ENCODE measurements at regions not wholly inside any gene's neighbourhood (a gene's known extent, or its start where the extent isn't known, plus 50 kb on each side); places are given as distances from the start of the nearest gene placed in this dataset.

- no peak overlapping the region for H2AK5ac ChIP-seq (ENCODE audit: low read length, severe bottlenecking)
- H3K27ac ChIP-seq (ENCODE audit: low read length, poor library complexity, severe bottlenecking), result no peak overlapping the region
- no peaks in the 10 kb centered on the region for H3K79me1 ChIP-seq (replicated peaks; ENCODE audit: low read length, poor library complexity, severe bottlenecking)
- H3K27me3 ChIP-seq (ENCODE audit: control insufficient read depth in 1 of 2, insufficient read depth in 1 of 2, low read length in 2 of 2), result no peaks in the 10 kb centered on the region
- H3K4me3 ChIP-seq (ENCODE audit: insufficient read depth in 1 of 2, low read depth in 1 of 2, low read length in 2 of 2), result no peak overlapping the region
- H2BK12ac ChIP-seq (ENCODE audit: low read length in 2 of 2), result no peak overlapping the region
- H2BK5ac ChIP-seq (ENCODE audit: low read depth, low read length, poor library complexity, severe bottlenecking), result no peak overlapping the region
- no peaks in the 10 kb centered on the region for H3K36me3 ChIP-seq (ENCODE audit: control insufficient read depth in 1 of 2, insufficient read depth in 2 of 2, low read depth in 1 of 2, low read length in 2 of 2)
- no peak overlapping the region for H3K23ac ChIP-seq (ENCODE audit: low read length in 2 of 2)
- no peak overlapping the region for H3K18ac ChIP-seq (ENCODE audit: low read depth in 1 of 2, low read length in 2 of 2)
- no peak overlapping the region for H4K91ac ChIP-seq (ENCODE audit: low read length)
- H2BK15ac ChIP-seq (ENCODE audit: low read depth, poor library complexity, severe bottlenecking), result no peak overlapping the region
- H3K4me2 ChIP-seq (ENCODE audit: low read length, poor library complexity, severe bottlenecking), result no peak overlapping the region
- no peak for DNase-seq
- no peak overlapping the region for H2AFZ ChIP-seq (ENCODE audit: low read depth, low read length)
- H3K14ac ChIP-seq (ENCODE audit: low read length in 2 of 2), result no peak overlapping the region
- no peaks in the 10 kb centered on the region for H3K4me1 ChIP-seq (ENCODE audit: control insufficient read depth, insufficient read depth, low read depth, low read length)
- H3K4ac ChIP-seq (ENCODE audit: low read depth in 1 of 2, low read length in 2 of 2), result no peak overlapping the region
- H2BK120ac ChIP-seq (ENCODE audit: low read depth, low read length), result no peak overlapping the region
- 72% methylated on average over 5 of the region's 7 CpGs for WGBS
- H4K8ac ChIP-seq (ENCODE audit: low read length), result no peak overlapping the region
- no peak overlapping the region for H3K9ac ChIP-seq (ENCODE audit: low read length)
- H3K9me3 ChIP-seq (ENCODE audit: control insufficient read depth, low read length), result no peaks in the 10 kb centered on the region
Measured at GRCh38 chr15:92541291-92542200, 114.0 kb downstream of the FAM174B start.

- Histone ChIP-seq H3K27me3 (ENCODE audit: control insufficient read depth in 1 of 2, insufficient read depth in 1 of 2, low read length in 2 of 2) (peaks cover 0 to under 1% of the 10 kb centered on the region in 2 experiments), H4K8ac (ENCODE audit: low read length) (no peak overlapping the region)
Measured at GRCh38 chr15:92538115-92538514, 117.5 kb downstream of the FAM174B start.

DNA sequence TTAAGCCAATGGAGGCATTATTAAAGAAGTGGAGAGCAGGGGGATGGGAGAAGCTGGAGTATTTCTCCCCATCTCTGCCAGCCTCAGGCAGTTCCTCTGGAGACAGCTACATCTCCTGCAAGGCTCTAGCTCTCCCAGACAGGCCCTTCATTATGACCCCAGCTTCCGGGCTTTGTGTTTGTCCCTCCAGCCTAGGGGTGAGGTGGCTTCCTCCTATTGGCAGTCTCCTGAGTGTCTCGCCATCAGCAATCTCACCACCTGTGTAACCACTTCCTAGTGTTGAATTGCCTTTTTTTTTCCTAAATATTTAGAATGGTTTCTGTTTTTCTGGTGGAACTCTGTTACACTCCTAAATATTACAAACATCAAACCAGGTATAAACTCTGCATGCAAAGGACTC lies 122.3 kb downstream of the FAM174B start:
- Histone ChIP-seq H4K8ac (ENCODE audit: low read length) (no peak overlapping the region), H3K9ac (ENCODE audit: low read length) (no peak overlapping the region), H3K27me3 (ENCODE audit: control insufficient read depth in 1 of 2, insufficient read depth in 1 of 2, low read length in 2 of 2) (peaks cover 10 to 39% of the 10 kb centered on the region in 2 experiments), H2AK5ac (ENCODE audit: low read length, severe bottlenecking) (no peak overlapping the region), H2BK5ac (ENCODE audit: low read depth, low read length, poor library complexity, severe bottlenecking) (no peak overlapping the region), H3K18ac (ENCODE audit: low read depth in 1 of 2, low read length in 2 of 2) (no peak overlapping the region), H2BK12ac (ENCODE audit: low read length in 2 of 2) (no peak overlapping the region), H3K79me1 (replicated peaks; ENCODE audit: low read length, poor library complexity, severe bottlenecking) (no peaks in the 10 kb centered on the region), H2BK120ac (ENCODE audit: low read depth, low read length) (no peak overlapping the region), H2BK15ac (ENCODE audit: low read depth, poor library complexity, severe bottlenecking) (no peak overlapping the region), H3K4ac (ENCODE audit: low read depth in 1 of 2, low read length in 2 of 2) (no peak overlapping the region), H3K4me1 (ENCODE audit: control insufficient read depth, insufficient read depth, low read depth, low read length) (no peaks in the 10 kb centered on the region), H3K4me2 (ENCODE audit: low read length, poor library complexity, severe bottlenecking) (no peak overlapping the region), H3K23ac (ENCODE audit: low read length in 2 of 2) (no peak overlapping the region), H3K4me3 (ENCODE audit: insufficient read depth in 1 of 2, low read depth in 1 of 2, low read length in 2 of 2) (no peak overlapping the region), H4K91ac (ENCODE audit: low read length) (no peak overlapping the region), H2AFZ (ENCODE audit: low read depth, low read length) (no peak overlapping the region), H3K14ac (ENCODE audit: low read length in 2 of 2) (peak overlapping the region in 1 of 2 experiments; percentile 26), H3K27ac (ENCODE audit: low read length, poor library complexity, severe bottlenecking) (no peak overlapping the region), H3K36me3 (ENCODE audit: control insufficient read depth in 1 of 2, insufficient read depth in 2 of 2, low read depth in 1 of 2, low read length in 2 of 2) (no peaks in the 10 kb centered on the region), H3K9me3 (ENCODE audit: control insufficient read depth, low read length) (peaks cover 5% of the 10 kb centered on the region)
- no peak for DNase-seq
- WGBS, result 70% methylated on average over 2 of the region's 2 CpGs

More at GRCh38 chr15:92538115-92538514, 117.5 kb downstream of the FAM174B start:
- Histone ChIP-seq H3K4me3 (ENCODE audit: insufficient read depth in 1 of 2, low read depth in 1 of 2, low read length in 2 of 2) (no peak overlapping the region), H3K79me1 (replicated peaks; ENCODE audit: low read length, poor library complexity, severe bottlenecking) (no peaks in the 10 kb centered on the region), H2BK12ac (ENCODE audit: low read length in 2 of 2) (no peak overlapping the region), H3K36me3 (ENCODE audit: control insufficient read depth in 1 of 2, insufficient read depth in 2 of 2, low read depth in 1 of 2, low read length in 2 of 2) (no peaks in the 10 kb centered on the region), H2BK15ac (ENCODE audit: low read depth, poor library complexity, severe bottlenecking) (no peak overlapping the region), H3K9me3 (ENCODE audit: control insufficient read depth, low read length) (peaks cover 5% of the 10 kb centered on the region), H3K4me1 (ENCODE audit: control insufficient read depth, insufficient read depth, low read depth, low read length) (no peaks in the 10 kb centered on the region), H3K23ac (ENCODE audit: low read length in 2 of 2) (no peak overlapping the region), H3K4ac (ENCODE audit: low read depth in 1 of 2, low read length in 2 of 2) (no peak overlapping the region), H2BK120ac (ENCODE audit: low read depth, low read length) (no peak overlapping the region), H3K14ac (ENCODE audit: low read length in 2 of 2) (no peak overlapping the region), H3K4me2 (ENCODE audit: low read length, poor library complexity, severe bottlenecking) (no peak overlapping the region), H3K18ac (ENCODE audit: low read depth in 1 of 2, low read length in 2 of 2) (no peak overlapping the region), H2BK5ac (ENCODE audit: low read depth, low read length, poor library complexity, severe bottlenecking) (no peak overlapping the region), H2AFZ (ENCODE audit: low read depth, low read length) (no peak overlapping the region), H2AK5ac (ENCODE audit: low read length, severe bottlenecking) (no peak overlapping the region), H3K9ac (ENCODE audit: low read length) (no peak overlapping the region), H3K27ac (ENCODE audit: low read length, poor library complexity, severe bottlenecking) (no peak overlapping the region), H4K91ac (ENCODE audit: low read length) (no peak overlapping the region)
- 49% methylated on average over 3 of the region's 3 CpGs for WGBS
- no peak for DNase-seq

- H3K4me3 ChIP-seq (ENCODE audit: insufficient read depth in 1 of 2, low read depth in 1 of 2, low read length in 2 of 2), result no peak overlapping the region
- no peaks in the 10 kb centered on the region for H3K36me3 ChIP-seq (ENCODE audit: control insufficient read depth in 1 of 2, insufficient read depth in 2 of 2, low read depth in 1 of 2, low read length in 2 of 2)
- H2AK5ac ChIP-seq (ENCODE audit: low read length, severe bottlenecking), result no peak overlapping the region
- WGBS, result 8% methylated on average over 1 of the region's 1 CpG
- no peak overlapping the region for H3K14ac ChIP-seq (ENCODE audit: low read length in 2 of 2)
- no peak for DNase-seq
- no peak overlapping the region for H2AFZ ChIP-seq (ENCODE audit: low read depth, low read length)
- H3K9ac ChIP-seq (ENCODE audit: low read length), result no peak overlapping the region
- no peak overlapping the region for H3K18ac ChIP-seq (ENCODE audit: low read depth in 1 of 2, low read length in 2 of 2)
- H2BK5ac ChIP-seq (ENCODE audit: low read depth, low read length, poor library complexity, severe bottlenecking), result no peak overlapping the region
- no peak overlapping the region for H3K4me2 ChIP-seq (ENCODE audit: low read length, poor library complexity, severe bottlenecking)
- H3K79me1 ChIP-seq (replicated peaks; ENCODE audit: low read length, poor library complexity, severe bottlenecking), result no peaks in the 10 kb centered on the region
- no peaks in the 10 kb centered on the region for H3K4me1 ChIP-seq (ENCODE audit: control insufficient read depth, insufficient read depth, low read depth, low read length)
- peaks cover 10 to 39% of the 10 kb centered on the region in 2 experiments for H3K27me3 ChIP-seq (ENCODE audit: control insufficient read depth in 1 of 2, insufficient read depth in 1 of 2, low read length in 2 of 2)
- no peak overlapping the region for H3K4ac ChIP-seq (ENCODE audit: low read depth in 1 of 2, low read length in 2 of 2)
- peaks cover 5% of the 10 kb centered on the region for H3K9me3 ChIP-seq (ENCODE audit: control insufficient read depth, low read length)
- no peak overlapping the region for H3K23ac ChIP-seq (ENCODE audit: low read length in 2 of 2)
- H2BK15ac ChIP-seq (ENCODE audit: low read depth, poor library complexity, severe bottlenecking), result no peak overlapping the region
- H2BK120ac ChIP-seq (ENCODE audit: low read depth, low read length), result no peak overlapping the region
- no peak overlapping the region for H3K27ac ChIP-seq (ENCODE audit: low read length, poor library complexity, severe bottlenecking)
- H4K91ac ChIP-seq (ENCODE audit: low read length), result no peak overlapping the region
- H2BK12ac ChIP-seq (ENCODE audit: low read length in 2 of 2), result no peak overlapping the region
- no peak overlapping the region for H4K8ac ChIP-seq (ENCODE audit: low read length)
Measured at GRCh38 chr15:92531406-92531805, 124.2 kb downstream of the FAM174B start.

Measured in mesenchymal stem cell (in vitro differentiated cells and primary cell).